Glomerular visceral epithelial cell (primary cell): ENCODE measurements at regions not wholly inside any gene's neighbourhood (a gene's known extent, or its start where the extent isn't known, plus 50 kb on each side); places are given as distances from the start of the nearest gene placed in this dataset.

Experiments used
- DNase-seq: peaks from one replicate; pipeline ENCODE4 v3.0.0-alpha.2; 2016; ENCODE audit errors: extremely low spot score

DNA sequence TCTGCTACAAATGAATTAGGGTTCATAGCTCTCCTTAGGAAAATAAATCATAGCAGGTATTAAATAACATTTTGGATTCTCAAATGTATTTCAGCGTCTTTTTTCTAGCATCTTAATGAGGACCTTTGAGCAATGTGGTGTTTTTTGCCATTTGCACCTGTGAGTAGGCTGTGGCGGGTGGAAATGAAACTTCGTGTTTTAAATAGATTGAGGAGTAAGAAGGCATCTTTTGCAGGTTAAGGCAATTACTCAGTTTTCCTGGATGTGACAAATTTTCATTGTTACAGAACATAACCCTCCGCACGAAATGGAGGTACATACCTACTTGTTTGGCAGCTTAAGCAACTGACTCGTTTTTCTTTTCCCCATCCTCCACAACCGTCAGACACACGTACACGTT is 708.9 kb upstream of the NRSN1 start:
- no peak for DNase-seq

DNA sequence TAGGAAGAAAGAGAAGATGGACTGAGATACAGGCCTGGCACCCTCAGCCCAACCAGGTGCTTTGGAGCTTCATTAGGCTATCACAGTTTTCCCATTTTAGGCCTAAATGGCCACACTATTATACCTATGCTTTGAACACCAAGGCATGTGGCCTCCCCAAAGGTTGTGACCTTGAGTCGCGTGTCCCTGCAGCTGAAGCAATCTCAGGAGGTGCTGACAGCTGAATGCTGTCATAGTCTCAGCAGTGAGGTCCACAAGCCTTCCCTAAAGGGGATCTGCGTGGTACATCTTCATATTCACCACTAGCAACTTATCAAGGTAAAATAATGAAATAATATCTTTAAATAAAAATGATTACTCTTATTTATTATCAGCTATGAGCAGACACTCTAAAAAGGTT is 707.9 kb upstream of the NRSN1 start:
- DNase-seq, result no peak

DNA sequence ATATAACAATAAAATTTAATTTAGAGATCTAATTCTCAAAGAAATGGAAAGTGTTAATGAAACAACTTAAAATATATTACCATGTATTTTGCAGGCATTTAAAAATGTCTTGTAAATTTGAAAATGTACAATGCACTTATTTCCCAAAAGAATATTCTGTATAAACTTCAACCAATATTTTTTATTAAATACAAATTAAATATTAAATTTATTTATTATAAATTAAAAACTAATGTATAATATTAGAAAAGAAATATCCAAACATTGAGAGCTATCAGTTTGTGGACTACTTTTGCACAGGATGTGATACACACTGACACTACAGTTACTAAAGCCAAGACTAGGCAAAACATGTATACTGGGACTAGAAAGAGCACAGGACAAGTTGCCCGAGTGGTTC is 707.0 kb upstream of the NRSN1 start:
- DNase-seq, result no peak

GRCh38 chr6:23420659-23421350 is 705.2 kb upstream of the NRSN1 start:
- no peak for DNase-seq

DNA sequence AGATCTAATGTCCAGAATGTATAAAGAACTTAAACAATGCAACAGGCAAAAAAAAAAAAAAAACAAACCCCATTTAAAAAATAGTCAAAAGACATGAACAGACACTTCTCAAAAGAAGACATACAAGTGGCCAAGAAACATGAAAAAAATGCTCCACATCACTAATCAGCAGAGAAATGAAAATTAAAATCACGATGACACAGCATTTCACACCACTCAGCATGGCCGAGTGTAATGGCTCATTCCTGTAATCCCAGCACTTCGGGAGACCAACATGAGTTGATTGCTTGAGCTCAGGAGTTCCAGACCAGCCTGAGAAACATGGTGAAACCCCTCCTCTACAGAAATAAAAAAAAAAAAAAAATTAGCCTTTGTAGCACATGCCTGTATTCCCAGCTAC is 701.4 kb upstream of the NRSN1 start:
- DNase-seq, result no peak

- no peak for DNase-seq
Observed at GRCh38 chr6:23435126-23435525, 690.9 kb upstream of the NRSN1 start.

GRCh38 chr6:23435798-23436197 is 690.2 kb upstream of the NRSN1 start:
- DNase-seq, result no peak

GRCh38 chr6:23441808-23442461 is 684.1 kb upstream of the NRSN1 start:
- no peak for DNase-seq

DNA sequence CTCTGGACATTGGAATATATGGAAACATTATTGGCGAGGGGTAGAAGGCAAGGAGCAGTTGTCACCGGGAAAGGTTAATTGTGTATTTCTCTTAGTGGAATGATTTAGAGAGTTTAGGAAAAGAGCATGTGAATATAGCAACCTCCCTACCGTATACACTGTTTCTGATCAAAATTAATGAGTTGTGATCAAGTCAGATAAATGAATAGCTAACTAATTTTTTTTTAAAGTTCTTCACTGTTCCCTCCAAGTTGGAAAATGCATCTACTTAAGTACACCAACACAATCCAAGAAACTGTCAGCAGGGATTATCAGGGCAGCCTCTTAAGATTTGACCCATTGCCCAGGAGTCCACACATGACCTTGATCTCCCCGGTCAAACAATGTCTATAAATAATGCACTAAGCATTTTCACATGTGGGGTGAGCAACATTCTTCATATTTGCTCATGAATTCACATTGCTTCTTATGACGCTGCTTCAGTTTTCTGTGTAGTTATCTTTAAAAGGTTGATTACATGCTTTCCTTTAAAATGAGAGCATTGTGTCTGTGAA is 680.8 kb upstream of the NRSN1 start:
- no peak for DNase-seq

- peak; percentile 36 for DNase-seq
Observed at GRCh38 chr6:23446469-23446967, 679.5 kb upstream of the NRSN1 start.

DNA sequence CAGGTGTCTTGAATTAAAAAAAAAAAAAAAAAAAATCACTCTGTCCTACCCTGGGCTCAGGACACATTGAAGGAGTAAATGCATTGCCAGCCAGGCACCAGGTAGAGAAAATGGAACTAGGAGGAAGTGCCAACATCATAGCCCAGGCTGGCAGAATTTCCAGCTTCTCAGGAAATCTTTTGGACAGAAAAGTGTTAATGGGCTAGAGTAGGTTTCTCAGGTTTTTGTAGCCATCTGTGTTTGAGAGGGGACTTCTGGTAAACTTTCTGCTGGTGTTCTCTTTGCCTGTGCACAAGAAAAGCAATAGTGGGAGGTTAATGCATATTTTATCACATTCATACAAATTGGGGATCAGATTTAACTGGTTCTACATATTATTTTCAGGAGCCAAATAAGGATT is 678.3 kb upstream of the NRSN1 start:
- DNase-seq, result no peak

DNA sequence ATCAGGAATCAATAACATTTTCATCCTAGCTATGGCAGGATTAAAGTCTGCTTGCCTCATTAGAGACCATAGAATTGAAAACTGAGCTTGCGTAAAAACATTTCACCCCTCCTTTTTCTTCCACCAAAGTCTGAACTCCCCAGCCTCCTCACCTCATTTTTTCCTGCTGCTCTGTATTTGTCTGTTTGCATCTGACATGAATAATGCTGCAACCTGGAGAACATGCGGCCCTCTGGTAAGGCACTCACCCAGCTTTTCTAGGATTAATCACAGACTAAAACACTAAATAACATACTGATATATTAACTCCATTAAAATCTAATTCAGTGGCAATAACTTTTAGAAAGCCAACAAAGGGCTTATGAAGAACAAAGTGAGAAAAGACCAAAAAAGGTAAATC is 677.7 kb upstream of the NRSN1 start:
- no peak for DNase-seq

GRCh38 chr6:23454080-23454976 is 671.7 kb upstream of the NRSN1 start:
- peak; percentile 26 for DNase-seq

DNA sequence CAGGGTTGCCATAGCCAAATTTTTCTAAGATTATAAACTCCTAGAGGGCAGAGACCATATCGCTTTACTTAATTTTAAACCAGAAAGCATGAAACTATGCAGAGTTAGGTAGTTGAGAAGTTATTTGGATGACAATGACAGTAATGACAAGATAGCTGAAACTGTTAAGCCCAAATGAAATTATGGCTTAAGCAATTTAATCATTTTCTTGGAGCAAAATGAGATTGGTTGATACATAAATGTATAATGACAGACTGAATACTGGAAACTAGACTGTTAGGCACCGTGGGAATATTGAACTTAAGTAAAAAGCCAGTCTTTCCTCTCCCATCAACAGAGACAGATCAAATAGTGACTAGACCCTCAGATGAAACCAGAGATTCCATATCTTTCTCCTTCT is 670.3 kb upstream of the NRSN1 start:
- no peak for DNase-seq

DNA sequence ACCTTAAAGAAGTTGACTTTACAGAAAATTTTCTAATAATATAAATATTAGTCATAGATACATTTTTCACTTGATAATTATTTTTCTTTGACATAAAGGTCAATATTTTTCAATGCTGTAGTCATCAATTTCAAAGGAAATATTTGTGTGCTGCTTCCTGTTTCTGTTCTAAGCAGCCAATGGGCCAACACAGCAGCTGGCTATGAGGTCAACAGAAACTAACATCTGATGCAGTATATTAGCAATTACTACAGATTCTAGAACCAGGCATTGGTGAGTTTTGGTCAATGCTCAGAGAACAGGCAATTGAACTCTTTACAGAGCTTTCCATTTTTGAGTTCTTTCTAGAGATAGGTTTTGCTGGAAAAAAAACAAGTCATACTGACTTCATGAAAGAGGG is 669.6 kb upstream of the NRSN1 start:
- DNase-seq, result no peak

DNA sequence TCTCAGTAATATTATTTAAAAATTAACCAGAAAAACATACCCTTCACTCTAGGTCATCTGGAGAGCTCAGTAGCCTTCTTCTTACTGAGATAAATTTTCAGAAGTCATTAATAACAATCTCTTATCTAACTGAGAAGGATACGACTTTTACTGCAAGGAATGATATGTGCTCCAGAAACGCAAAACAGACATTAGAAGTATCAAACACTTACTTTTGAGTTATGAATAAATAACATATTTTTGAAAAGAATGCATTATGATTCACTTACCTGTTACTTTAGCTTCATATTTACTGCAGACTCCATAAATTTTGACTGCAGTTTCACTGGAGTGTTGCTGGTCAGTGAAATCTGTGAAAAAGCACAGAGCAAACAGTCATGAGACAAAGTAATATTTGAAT is 668.7 kb upstream of the NRSN1 start:
- no peak for DNase-seq

GRCh38 chr6:23465912-23466311 is 660.1 kb upstream of the NRSN1 start:
- DNase-seq, result no peak

- DNase-seq, result no peak
Observed at GRCh38 chr6:23477586-23477985, 648.4 kb upstream of the NRSN1 start.

DNA sequence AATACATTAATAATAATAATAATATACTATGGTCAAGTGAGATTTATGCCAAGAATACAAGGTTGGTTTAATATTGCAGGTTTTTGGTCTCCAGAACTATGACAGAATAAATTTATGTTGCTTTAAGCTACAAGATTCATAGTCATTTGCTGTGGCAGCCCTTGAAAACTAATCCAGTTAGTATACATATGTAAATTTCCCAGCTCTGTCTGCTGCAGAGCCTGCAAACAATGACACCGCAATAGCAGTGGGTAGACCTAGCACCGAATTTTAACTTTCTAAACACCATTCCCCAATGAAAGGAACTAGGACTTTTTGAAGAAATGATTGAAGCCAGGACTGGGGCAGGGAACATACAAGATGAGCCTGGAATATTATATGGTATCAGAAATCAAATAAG is 647.7 kb upstream of the NRSN1 start:
- no peak for DNase-seq

- DNase-seq, result no peak
Observed at GRCh38 chr6:23483896-23484295, 642.1 kb upstream of the NRSN1 start.

DNA sequence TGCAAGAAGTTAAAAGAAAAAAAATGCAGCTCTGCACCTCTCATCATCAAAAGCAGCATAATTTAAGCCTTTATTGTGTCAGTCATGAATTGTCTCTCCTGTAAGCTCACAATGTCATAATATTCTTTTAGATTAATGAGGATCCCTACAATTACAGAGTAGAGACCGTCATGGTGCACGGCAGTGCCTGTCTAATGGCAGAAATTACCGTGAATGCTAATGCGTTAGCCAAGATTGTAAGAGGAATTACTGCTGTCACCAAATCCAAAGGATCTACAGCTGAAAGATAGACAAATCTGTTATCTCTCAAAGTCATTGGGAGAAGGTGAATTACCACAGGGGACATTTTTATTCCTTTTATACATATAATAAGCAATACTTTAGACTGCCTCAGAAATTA is 631.6 kb upstream of the NRSN1 start:
- no peak for DNase-seq

DNA sequence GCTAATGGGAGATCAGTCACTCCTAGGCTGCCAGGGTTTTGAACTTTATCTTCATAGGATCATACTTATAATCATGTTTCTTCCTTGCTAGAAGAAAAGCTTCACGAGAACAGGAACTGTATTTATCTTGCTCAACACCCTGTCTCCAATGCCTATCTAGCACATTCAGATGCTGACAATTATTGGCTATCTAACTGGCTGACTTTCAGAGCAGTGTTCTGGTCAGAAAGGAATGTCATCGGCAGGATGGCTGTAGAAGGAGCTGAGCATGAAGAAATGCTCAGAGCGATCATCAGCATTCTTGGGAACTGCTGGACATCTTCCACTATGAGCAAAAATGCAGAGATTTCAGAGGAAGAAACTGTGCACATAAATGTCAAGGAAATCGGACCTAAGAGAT is 628.0 kb upstream of the NRSN1 start:
- DNase-seq, result no peak
